MM.1S (cell line): ENCODE measurements at regions not wholly inside any gene's neighbourhood (a gene's known extent, or its start where the extent isn't known, plus 50 kb on each side); places are given as distances from the start of the nearest gene placed in this dataset.

Source experiments
- CTCF ChIP-seq: fragments of 300-600 bp; sonication (generic); IDR thresholded peaks from 2 replicates; pipeline ENCODE4 v1.5.1; 2016; ENCODE audit warnings: antibody characterized with exemption, low read length, mixed read lengths
- EZH2 ChIP-seq: fragments of 300-600 bp; sonication (generic); optimal IDR thresholded peaks from 2 replicates; pipeline ENCODE3; 2017; ENCODE audit warnings: low read depth, mild to moderate bottlenecking, antibody characterized with exemption, low read length, mixed read lengths
- EZH2phosphoT487 ChIP-seq: fragments of 300-600 bp; sonication (generic); IDR thresholded peaks from 2 replicates; pipeline ENCODE4 v1.6.1; 2018; ENCODE audit warnings: antibody characterized with exemption, low read length

GRCh38 chrX:110881971-110882370 is 86.4 kb upstream of the CHRDL1 start:
- no peak for TF ChIP-seq CTCF
- no peak for TF ChIP-seq EZH2
- no peak for TF ChIP-seq EZH2phosphoT487
